ENCODE measurements at regions not wholly inside any gene's neighbourhood (a gene's known extent, or its start where the extent isn't known, plus 50 kb on each side); places are given as distances from the start of the nearest gene placed in this dataset.
"Not testable (repeated sequence)": the region's sequence is repeated elsewhere in the genome, so short reads cannot be mapped to it uniquely, and the experiment has no call there.

DNA sequence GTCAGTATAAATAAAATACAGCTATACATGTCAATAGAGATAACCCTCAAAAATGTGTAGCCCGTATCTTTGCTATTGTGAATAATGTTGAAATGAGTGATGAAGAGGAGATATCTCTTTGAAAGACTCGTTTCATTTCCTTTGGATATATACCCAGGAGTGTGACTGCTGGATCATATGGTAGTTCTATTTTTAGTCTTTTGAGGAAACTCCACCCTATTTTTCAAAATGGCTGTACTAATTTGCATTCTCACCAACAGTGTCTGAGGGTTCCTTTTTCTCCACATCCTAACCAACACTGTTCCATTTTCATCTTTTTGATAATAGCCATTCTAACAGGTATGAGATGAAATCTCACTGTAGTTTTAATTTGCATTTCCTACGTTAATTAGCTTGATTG lies 237.5 kb upstream of the GBE1 start:
- DNase-seq = no peak

DNA sequence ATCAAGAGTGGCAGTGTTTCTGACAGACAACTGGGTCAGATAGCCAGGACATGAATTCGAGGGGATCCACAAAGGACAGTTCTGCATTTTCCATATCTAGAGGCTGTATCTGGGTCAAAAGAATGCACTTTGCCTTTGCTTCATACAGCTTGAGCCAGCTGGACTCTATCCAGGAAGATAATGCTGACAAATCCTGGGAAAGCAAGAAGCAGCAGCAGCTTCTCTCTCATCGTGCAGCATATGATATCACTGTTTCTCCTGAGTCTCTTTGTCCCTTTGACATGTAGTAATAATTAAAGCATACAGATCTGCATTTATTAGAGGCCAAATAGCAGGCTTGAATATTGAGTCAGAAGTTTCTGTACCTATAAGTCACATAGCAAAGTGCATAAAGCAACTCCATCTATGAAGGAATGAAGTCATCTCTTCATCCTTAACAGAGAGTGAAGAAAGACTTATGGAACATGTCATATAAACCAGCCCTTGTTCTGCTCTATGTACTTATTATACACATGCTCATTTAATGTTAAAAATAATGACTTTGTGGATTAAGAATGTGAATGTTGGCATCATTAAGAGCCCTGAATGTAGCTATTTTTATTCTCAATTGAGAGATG lies 236.8 kb upstream of the GBE1 start:
- DNase-seq = no peak

- no peak for DNase-seq
Measured at GRCh38 chr3:81997390-81997789, 235.9 kb upstream of the GBE1 start.

DNA sequence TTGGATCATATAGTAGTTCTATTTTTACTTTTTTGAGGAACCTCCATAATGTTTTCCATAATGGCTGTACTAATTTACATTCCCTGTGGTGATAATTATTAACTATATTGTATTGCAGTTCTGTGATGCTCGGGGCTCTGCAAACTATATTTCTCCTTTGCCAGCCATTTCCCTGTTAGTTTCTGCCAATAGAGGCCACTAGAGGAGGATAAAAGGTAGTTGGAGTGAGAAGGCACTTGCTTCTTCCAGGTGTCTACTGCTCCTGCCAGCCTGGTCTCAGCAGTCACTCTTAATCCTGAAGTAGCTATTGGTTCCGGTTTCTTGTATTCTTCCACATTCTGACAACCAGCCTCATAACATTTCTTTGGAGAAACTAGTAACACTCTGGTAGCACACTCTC lies 233.9 kb upstream of the GBE1 start:
- no peak for DNase-seq

- DNase-seq = no peak
Measured at GRCh38 chr3:81989758-81990157, 228.3 kb upstream of the GBE1 start.

DNA sequence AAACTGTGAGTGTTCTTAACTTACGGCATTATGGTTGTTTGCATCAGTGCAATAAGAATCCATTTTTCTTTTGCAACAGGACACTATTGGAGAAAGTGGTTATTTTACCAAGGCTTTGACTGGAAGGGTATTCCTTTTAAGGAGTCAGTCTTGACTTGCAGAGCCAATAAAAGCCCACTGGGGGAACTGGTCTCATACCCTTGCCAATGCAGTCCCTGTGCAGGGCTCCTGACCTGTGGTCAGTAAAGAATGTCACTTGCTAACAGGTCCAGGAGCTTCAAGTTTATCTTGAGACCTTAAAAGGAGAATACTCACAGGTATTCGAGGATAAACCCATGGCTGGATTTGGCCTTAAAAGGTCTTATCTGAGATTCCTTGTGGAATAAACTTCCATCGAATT lies 227.8 kb upstream of the GBE1 start:
- DNase-seq = no peak

- DNase-seq = not testable (repeated sequence)
Measured at GRCh38 chr3:81987412-81987811, 226.0 kb upstream of the GBE1 start.

DNA sequence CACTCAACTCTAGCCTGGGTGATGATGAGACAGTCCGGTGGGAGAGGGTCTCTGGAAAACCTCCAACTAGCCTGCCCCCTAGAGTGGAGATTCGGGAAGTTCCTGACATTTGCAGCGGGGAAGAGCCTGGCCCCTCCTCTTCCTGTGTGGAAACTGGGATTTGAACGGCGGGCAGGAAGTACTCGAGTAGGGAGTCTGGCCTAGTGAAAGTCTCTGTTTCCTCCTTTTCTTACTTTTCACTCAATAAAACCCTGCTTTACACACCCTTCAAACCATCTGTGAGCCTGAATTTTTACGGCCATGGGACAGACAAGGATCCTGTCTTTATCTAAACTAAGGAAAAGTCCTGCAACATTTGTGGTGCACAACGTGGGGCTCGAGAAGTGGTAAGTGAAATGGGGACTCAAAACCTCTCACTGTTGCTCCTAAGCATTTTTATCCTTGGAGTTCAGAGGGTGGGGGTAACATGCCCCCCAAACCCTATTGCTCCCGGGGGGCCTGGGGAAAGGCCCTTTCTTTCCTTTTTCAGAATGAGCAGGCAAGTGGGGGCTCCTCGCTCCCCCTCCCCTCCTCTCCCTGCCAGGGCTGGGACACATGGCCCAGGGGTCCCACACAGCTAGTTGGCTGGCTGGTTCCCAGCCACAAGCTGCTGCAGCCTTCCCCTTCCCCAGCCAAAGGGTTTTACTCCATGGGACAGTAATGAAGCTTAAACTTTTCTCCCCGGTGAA lies 224.7 kb upstream of the GBE1 start:
- DNase-seq = no peak

DNA sequence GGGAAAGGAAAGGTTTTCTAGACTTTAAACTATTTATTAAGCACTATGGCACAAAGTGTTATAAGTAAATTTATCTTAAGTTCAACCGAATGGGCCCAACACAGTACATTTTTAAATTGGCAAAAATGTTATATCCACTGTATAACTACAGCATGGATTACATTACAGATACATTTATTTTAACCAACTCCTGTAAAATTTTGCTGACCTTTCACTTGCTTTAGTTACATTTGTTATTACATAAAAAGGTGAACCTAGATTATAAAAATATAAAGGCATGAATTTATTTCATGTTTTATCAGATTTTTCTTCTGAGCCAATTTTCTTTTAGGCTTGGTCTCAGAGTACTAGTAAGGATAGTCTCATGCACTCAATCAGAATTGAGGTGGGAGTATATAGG lies 221.9 kb upstream of the GBE1 start:
- no peak for DNase-seq

- no peak for DNase-seq
Measured at GRCh38 chr3:81980596-81981494, 219.4 kb upstream of the GBE1 start.

- DNase-seq = no peak
Measured at GRCh38 chr3:81974751-81975150, 213.3 kb upstream of the GBE1 start.

DNA sequence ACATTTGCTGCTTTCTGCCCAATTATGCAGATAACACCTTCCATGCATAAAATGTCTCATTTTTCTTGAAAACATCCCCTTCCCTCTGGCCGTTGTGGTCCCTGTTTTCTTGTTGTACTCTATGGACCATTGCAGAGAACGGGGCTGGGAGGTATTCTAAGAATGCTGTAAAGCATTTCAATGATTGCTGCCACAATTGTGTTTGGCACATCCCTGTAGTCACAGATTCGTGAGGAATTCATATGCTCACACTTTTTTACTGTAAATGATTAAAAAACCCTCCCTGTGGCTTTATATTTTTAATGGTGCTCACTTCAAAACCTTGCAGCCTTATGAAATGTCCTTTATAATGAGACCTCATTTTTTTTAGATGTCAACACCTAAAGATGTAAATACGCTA lies 207.2 kb upstream of the GBE1 start:
- DNase-seq = no peak

GRCh38 chr3:81967393-81967792 lies 205.9 kb upstream of the GBE1 start:
- no peak for DNase-seq

- DNase-seq = no peak
Measured at GRCh38 chr3:81965696-81966095, 204.3 kb upstream of the GBE1 start.

GRCh38 chr3:81962396-81962795 lies 201.0 kb upstream of the GBE1 start:
- no peak for DNase-seq

GRCh38 chr3:81958972-81959640 lies 197.7 kb upstream of the GBE1 start:
- DNase-seq = no peak

GRCh38 chr3:81955878-81956277 lies 194.4 kb upstream of the GBE1 start:
- no peak for DNase-seq

- DNase-seq = no peak
Measured at GRCh38 chr3:81953111-81953510, 191.7 kb upstream of the GBE1 start.

- no peak for DNase-seq
Measured at GRCh38 chr3:81952141-81952540, 190.7 kb upstream of the GBE1 start.

- no peak for DNase-seq
Measured at GRCh38 chr3:81951636-81952035, 190.2 kb upstream of the GBE1 start.

GRCh38 chr3:81951106-81951505 lies 189.7 kb upstream of the GBE1 start:
- DNase-seq = no peak

GRCh38 chr3:81947359-81947758 lies 185.9 kb upstream of the GBE1 start:
- no peak for DNase-seq

GRCh38 chr3:81938681-81939080 lies 177.2 kb upstream of the GBE1 start:
- no peak for DNase-seq
